Heart left ventricle (tissue), 16 donors: ENCODE measurements at regions not wholly inside any gene's neighbourhood (a gene's known extent, or its start where the extent isn't known, plus 50 kb on each side); places are given as distances from the start of the nearest gene placed in this dataset.

Experiments
- ATAC-seq, 4 donors: fragments of 200-7000 bp; cut with Tn5 transposase; one replicate each; pipeline ENCODE4 v1.9.1; 2020 to 2022; ENCODE audit warnings: moderate library complexity in 4 of 4, mild to moderate bottlenecking in 3 of 4, moderate number of reproducible peaks in 1 of 4
- DNase-seq, 5 donors: peaks; one replicate each; pipeline ENCODE4 v3.0.0-alpha.2; 2020
- H3K27ac ChIP-seq, 12 donors: fragments of 200-600 bp; sonication (generic) in 4 of 12; one replicate each; pipeline versions ENCODE4 v1.5.0 to v1.8.0; 2016 to 2022; ENCODE audit warnings: mild to moderate bottlenecking in 2 of 12
- H3K27me3 ChIP-seq, 9 donors: fragments of 200-600 bp; sonication (generic) in 2 of 9; one replicate each; pipeline versions ENCODE4 v1.5.1 to v1.8.0; 2016 to 2022; ENCODE audit warnings: mild to moderate bottlenecking in 3 of 9
- H3K36me3 ChIP-seq, 9 donors: fragments of 200-600 bp; sonication (generic) in 2 of 9; one replicate each; pipeline versions ENCODE4 v1.5.0 to v1.8.0; 2018 to 2022; ENCODE audit warnings: mild to moderate bottlenecking in 2 of 9
- H3K4me1 ChIP-seq, 12 donors: fragments of 200-600 bp; sonication (generic) in 4 of 12; one replicate each; pipeline versions ENCODE4 v1.5.0 to v1.8.0; 2016 to 2022; ENCODE audit warnings: mild to moderate bottlenecking in 3 of 12
- H3K4me3 ChIP-seq, 12 donors: fragments of 200-600 bp; sonication (generic) in 4 of 12; one replicate each; pipeline versions ENCODE4 v1.5.0 to v1.8.0; 2017 to 2022; ENCODE audit warnings: mild to moderate bottlenecking in 9 of 12, moderate library complexity in 4 of 12
- H3K9me3 ChIP-seq, 12 donors: fragments of 200-600 bp; sonication (generic) in 4 of 12; one replicate each; pipeline versions ENCODE4 v1.5.0 to v1.8.0; 2016 to 2022; ENCODE audit warnings: mild to moderate bottlenecking in 1 of 12
- POLR2A ChIP-seq, 2 donors: fragments of 450-650 bp; IDR thresholded peaks; one replicate each; pipeline ENCODE4 v1.6.1; 2017; ENCODE audit warnings: antibody characterized with exemption in 2 of 2, mild to moderate bottlenecking in 2 of 2, moderate library complexity in 2 of 2
- WGBS, 4 donors: extraction: QIAGEN DNeasy Blood & Tissue Kit in 2 of 4; methylation state at CpG; one replicate each; pipeline versions ENCODE4 v1.1.5 to v1.1.7; 2013 to 2018; 5-methylcytosine and 5-hydroxymethylcytosine counted together
- intact Hi-C, 10 donors: fragments of 100-400 bp; cut with DNase I; formaldehyde crosslinking; loops; one replicate each; pipeline versions ENCODE4 v1.11.1 to v1.14.2; 2022
- TF ChIP-seq, protein P1 (sequence below), 12 donors: fragments of 200-600 bp; sonication (generic) in 4 of 12; IDR thresholded peaks; one replicate each; pipeline versions ENCODE4 v1.5.0 to v1.8.0; 2018 to 2022; ENCODE audit warnings: antibody characterized with exemption in 12 of 12, mild to moderate bottlenecking in 5 of 12
- donor health status: ischemic (EF 13 %, LVEDD 7.1; RV severe dilation, severe dysfunction).
- donor health status: healthy with polysubstance abuse.
- donor health status: DM: no; HTN: yes; CAD: no.
- donor health status: DM: no; HTN: no; CAD: no.
- donor health status: ischemic (EF 25% LVEDD 6.9; RV normal size, moderate dysfunction).
- donor health status: ischemic (EF 25% LVEDD 5.7; RV mildly dilated, moderate dysfunction).
- donor health status: healthy.
- donor health status: DM: yes; HTN: yes; CAD: no.
- donor health status: ischemic (EF 35%, LVEDD 5.7; RV mildly dilated, moderate dysfunction).
- donor health status: nonischemic (EF 11% LVEDD 7.7; RV severe dilation, severe dysfunction).
- donor health status: DM: yes; HTN: yes; CAD: no.
- donor health status: PGD.
- donor health status: ischemic (EF 29% LVEDD 5.4; RV normal size, mild dysfunction).
- donor health status: nonischemic (EF 23%, LVEDD 6.1; RV moderate dilation, normal function).

DNA sequence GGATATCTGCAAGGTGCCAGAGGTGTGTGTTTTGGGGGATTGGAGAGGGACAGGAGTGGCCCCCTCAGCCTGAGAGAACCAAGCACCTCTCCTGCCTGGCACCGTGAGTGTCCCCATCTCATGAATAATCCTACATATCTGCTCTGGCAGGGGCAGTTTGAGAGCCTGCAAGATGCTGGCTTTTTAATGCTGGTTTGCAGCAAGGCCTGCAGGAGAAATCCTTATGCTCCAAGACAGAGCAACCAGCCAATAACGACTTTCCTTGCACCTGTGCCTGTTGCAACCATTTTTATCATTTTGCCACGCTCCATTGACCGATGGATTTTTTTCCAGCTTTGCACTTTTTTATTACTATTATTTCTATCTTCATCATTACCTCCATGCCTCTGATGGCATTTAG, 259.4 kb upstream of the SKOR2 start:
- intact Hi-C loops: no loop called here
- WGBS, 4 donors: 84 to 88% (median 87%) methylated on average over 4 of the region's 4 CpGs

DNA sequence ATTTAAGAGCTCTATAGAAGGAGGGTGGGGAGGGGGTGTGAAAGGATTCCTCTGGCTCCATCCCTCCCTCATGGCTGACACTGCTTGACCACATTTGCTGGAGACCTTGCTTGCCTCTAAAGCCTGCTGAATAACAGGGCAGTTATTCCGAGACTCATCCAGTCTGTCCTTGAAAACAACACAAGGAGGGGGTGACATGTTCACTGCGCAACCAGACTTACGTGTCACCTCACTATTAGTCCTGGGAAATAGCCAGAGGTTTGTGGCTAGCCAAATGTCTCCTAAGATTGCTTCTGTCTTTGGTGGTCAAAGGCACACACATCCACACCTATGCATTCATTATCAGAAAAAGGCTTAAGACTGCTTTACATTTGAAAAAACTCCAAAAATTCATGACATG, 256.2 kb upstream of the SKOR2 start:
- no peaks in the 10 kb centered on the region for H3K9me3 ChIP-seq
- H3K4me3 ChIP-seq: no peak overlapping the region
- H3K36me3 ChIP-seq: no peaks in the 10 kb centered on the region
- WGBS, 4 donors: 78 to 95% (median 88%) methylated on average over 3 of the region's 3 CpGs
- H3K4me1 ChIP-seq: no peaks in the 10 kb centered on the region
- DNase-seq (no peak), ATAC-seq (no peak)
- intact Hi-C loops: no loop called here
- no peaks in the 10 kb centered on the region for H3K27me3 ChIP-seq
- TF ChIP-seq, protein P1, sequence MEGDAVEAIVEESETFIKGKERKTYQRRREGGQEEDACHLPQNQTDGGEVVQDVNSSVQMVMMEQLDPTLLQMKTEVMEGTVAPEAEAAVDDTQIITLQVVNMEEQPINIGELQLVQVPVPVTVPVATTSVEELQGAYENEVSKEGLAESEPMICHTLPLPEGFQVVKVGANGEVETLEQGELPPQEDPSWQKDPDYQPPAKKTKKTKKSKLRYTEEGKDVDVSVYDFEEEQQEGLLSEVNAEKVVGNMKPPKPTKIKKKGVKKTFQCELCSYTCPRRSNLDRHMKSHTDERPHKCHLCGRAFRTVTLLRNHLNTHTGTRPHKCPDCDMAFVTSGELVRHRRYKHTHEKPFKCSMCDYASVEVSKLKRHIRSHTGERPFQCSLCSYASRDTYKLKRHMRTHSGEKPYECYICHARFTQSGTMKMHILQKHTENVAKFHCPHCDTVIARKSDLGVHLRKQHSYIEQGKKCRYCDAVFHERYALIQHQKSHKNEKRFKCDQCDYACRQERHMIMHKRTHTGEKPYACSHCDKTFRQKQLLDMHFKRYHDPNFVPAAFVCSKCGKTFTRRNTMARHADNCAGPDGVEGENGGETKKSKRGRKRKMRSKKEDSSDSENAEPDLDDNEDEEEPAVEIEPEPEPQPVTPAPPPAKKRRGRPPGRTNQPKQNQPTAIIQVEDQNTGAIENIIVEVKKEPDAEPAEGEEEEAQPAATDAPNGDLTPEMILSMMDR (IDR thresholded peaks at IDR 0.05): no peak
- TF ChIP-seq POLR2A (IDR thresholded peaks at IDR 0.05): no peak
- no peak overlapping the region for H3K27ac ChIP-seq

More for the DNA sequence above, 259.4 kb upstream of the SKOR2 start:
- H3K4me3 ChIP-seq: no peak overlapping the region
- DNase-seq: no peak
- no peaks in the 10 kb centered on the region for H3K4me1 ChIP-seq
- H3K27ac ChIP-seq: no peak overlapping the region
- no peak for TF ChIP-seq POLR2A (IDR thresholded peaks at IDR 0.05)
- TF ChIP-seq, protein P1 (IDR thresholded peaks at IDR 0.05): no peak
- no peaks in the 10 kb centered on the region for H3K27me3 ChIP-seq
- no peaks in the 10 kb centered on the region for H3K9me3 ChIP-seq
- ATAC-seq: no peak
- H3K36me3 ChIP-seq: no peaks in the 10 kb centered on the region

- no peak for TF ChIP-seq POLR2A (IDR thresholded peaks at IDR 0.05)
- TF ChIP-seq, protein P1 (IDR thresholded peaks at IDR 0.05): no peak
- intact Hi-C loops: no loop called here
- DNase-seq (no peak), ATAC-seq (no peak)
- Histone ChIP-seq H3K4me3 (no peak overlapping the region), H3K4me1 (no peaks in the 10 kb centered on the region), H3K27me3 (peaks cover 0 to 1% (median 0%) of the 10 kb centered on the region in 9 donors), H3K27ac (no peak overlapping the region), H3K9me3 (no peaks in the 10 kb centered on the region), H3K36me3 (no peaks in the 10 kb centered on the region)
- 68 to 87% (median 73%) methylated on average over 7 of the region's 7 CpGs for WGBS, 4 donors
Observed at GRCh38 chr18:47506897-47507296, 255.4 kb upstream of the SKOR2 start.

- no peak overlapping the region for H3K27ac ChIP-seq
- no peak for TF ChIP-seq POLR2A (IDR thresholded peaks at IDR 0.05)
- TF ChIP-seq, protein P1 (IDR thresholded peaks at IDR 0.05): no peak
- H3K27me3 ChIP-seq: peaks cover 0 to 16% (median 0%) of the 10 kb centered on the region in 9 donors
- no peaks in the 10 kb centered on the region for H3K36me3 ChIP-seq
- 64 to 87% (median 77%) methylated on average over 6 of the region's 6 CpGs for WGBS, 4 donors
- no peaks in the 10 kb centered on the region for H3K9me3 ChIP-seq
- DNase-seq: no peak
- no peak for ATAC-seq
- H3K4me1 ChIP-seq: no peaks in the 10 kb centered on the region
- H3K4me3 ChIP-seq: no peak overlapping the region
- intact Hi-C loops: no loop called here
Observed at GRCh38 chr18:47501946-47502345, 250.5 kb upstream of the SKOR2 start.
